ENCODE measurements at regions not wholly inside any gene's neighbourhood (a gene's known extent, or its start where the extent isn't known, plus 50 kb on each side); places are given as distances from the start of the nearest gene placed in this dataset.

DNA sequence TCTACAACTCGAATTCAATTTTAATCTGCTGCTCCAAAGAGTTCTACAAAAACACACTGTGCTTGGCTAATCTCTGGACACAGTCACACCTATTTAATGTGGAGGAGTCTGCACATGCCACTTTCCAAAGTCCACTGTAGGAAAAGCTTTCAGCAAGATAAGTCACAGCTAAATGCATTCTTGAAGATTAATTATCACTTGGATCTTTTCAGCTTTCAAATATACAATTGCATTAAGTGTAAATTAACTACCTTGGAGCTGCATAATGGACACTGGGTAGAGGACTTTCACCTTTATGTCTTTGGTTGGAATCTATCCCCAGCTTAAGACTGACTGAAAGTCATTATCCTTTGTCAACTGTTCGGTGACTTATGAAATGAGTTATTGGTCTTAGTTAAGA is 565.1 kb downstream of the PIK3C3 start:
- Histone ChIP-seq H3K27ac (ENCODE audit: low read depth, low read length) (no peak overlapping the region), H3K4me3 (ENCODE audit: low read length) (no peak overlapping the region), H3K4me1 (ENCODE audit: control insufficient read depth, low read length) (no peaks in the 10 kb centered on the region), H3K9me2 (replicated peaks; ENCODE audit: control insufficient read depth, low read length) (no peaks in the 10 kb centered on the region; the same call in 1 of the 2 replicates), H3K27me3 (ENCODE audit: control insufficient read depth, low read length) (no peaks in the 10 kb centered on the region), H3K4me2 (ENCODE audit: low read length) (no peak overlapping the region), H3K9me3 (ENCODE audit: control insufficient read depth, insufficient read depth, low read length) (no peaks in the 10 kb centered on the region), H4K20me1 (ENCODE audit: control insufficient read depth, insufficient read depth, low read depth, low read length) (no peaks in the 10 kb centered on the region), H3F3A (ENCODE audit: control insufficient read depth, insufficient read depth) (no peaks in the 10 kb centered on the region), H3K79me2 (ENCODE audit: control insufficient read depth, low read length) (no peaks in the 10 kb centered on the region), H3K36me3 (ENCODE audit: control insufficient read depth, low read length) (no peaks in the 10 kb centered on the region)
- TF ChIP-seq CTCF (IDR thresholded peaks at IDR 0.05; ENCODE audit: low read depth, low read length, poor library complexity, severe bottlenecking) (no peak), EZH2phosphoT487 (IDR thresholded peaks at IDR 0.05; ENCODE audit: borderline replicate concordance, low read length) (no peak)

GRCh38 chr18:42525905-42526304 is 570.9 kb downstream of the PIK3C3 start:
- no peaks in the 10 kb centered on the region for H3K4me1 ChIP-seq (ENCODE audit: control insufficient read depth, low read length)
- H3K27me3 ChIP-seq (ENCODE audit: control insufficient read depth, low read length), result no peaks in the 10 kb centered on the region
- no peaks in the 10 kb centered on the region for H3K36me3 ChIP-seq (ENCODE audit: control insufficient read depth, low read length)
- H3K4me3 ChIP-seq (ENCODE audit: low read length), result no peak overlapping the region
- H3F3A ChIP-seq (ENCODE audit: control insufficient read depth, insufficient read depth), result no peaks in the 10 kb centered on the region
- no peaks in the 10 kb centered on the region for H3K79me2 ChIP-seq (ENCODE audit: control insufficient read depth, low read length)
- H3K4me2 ChIP-seq (ENCODE audit: low read length), result no peak overlapping the region
- no peak overlapping the region for H3K27ac ChIP-seq (ENCODE audit: low read depth, low read length)
- H3K9me2 ChIP-seq (replicated peaks; ENCODE audit: control insufficient read depth, low read length), result no peaks in the 10 kb centered on the region; the same call in 1 of the 2 replicates
- H3K9me3 ChIP-seq (ENCODE audit: control insufficient read depth, insufficient read depth, low read length), result no peaks in the 10 kb centered on the region; the same call in 1 of the 2 replicates
- no peak for TF ChIP-seq EZH2phosphoT487 (IDR thresholded peaks at IDR 0.05; ENCODE audit: borderline replicate concordance, low read length)
- no peak for TF ChIP-seq CTCF (IDR thresholded peaks at IDR 0.05; ENCODE audit: low read depth, low read length, poor library complexity, severe bottlenecking)
- no peaks in the 10 kb centered on the region for H4K20me1 ChIP-seq (ENCODE audit: control insufficient read depth, insufficient read depth, low read depth, low read length)

DNA sequence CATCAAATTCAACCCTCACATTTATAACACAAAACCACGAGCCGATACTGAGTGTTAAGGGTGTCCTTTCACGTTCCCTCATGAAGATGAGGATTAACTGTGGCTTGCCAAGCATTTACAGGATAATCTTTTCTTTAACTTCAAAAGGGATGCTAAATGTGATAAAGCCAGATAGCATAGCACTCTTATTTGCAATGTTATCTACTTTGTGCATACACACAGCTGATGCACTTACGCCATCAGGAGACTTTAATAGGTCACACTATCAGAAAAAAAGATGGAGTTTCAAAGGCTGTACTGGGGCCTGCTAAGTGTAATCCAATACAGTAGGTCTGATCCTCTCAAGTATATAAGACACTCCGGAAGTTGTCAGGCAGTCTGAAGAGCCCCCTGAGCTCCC is 572.7 kb downstream of the PIK3C3 start:
- Histone ChIP-seq H3K4me2 (ENCODE audit: low read length) (no peak overlapping the region), H3K4me3 (ENCODE audit: low read length) (no peak overlapping the region), H3K27me3 (ENCODE audit: control insufficient read depth, low read length) (no peaks in the 10 kb centered on the region), H3K9me2 (replicated peaks; ENCODE audit: control insufficient read depth, low read length) (no peaks in the 10 kb centered on the region), H3K27ac (ENCODE audit: low read depth, low read length) (no peak overlapping the region), H3F3A (ENCODE audit: control insufficient read depth, insufficient read depth) (no peaks in the 10 kb centered on the region), H3K36me3 (ENCODE audit: control insufficient read depth, low read length) (no peaks in the 10 kb centered on the region), H3K4me1 (ENCODE audit: control insufficient read depth, low read length) (no peaks in the 10 kb centered on the region), H3K9me3 (ENCODE audit: control insufficient read depth, insufficient read depth, low read length) (no peaks in the 10 kb centered on the region; the same call in 1 of the 2 replicates), H3K79me2 (ENCODE audit: control insufficient read depth, low read length) (no peaks in the 10 kb centered on the region), H4K20me1 (ENCODE audit: control insufficient read depth, insufficient read depth, low read depth, low read length) (no peaks in the 10 kb centered on the region)
- TF ChIP-seq CTCF (IDR thresholded peaks at IDR 0.05; ENCODE audit: low read depth, low read length, poor library complexity, severe bottlenecking), result no peak
- TF ChIP-seq EZH2phosphoT487 (IDR thresholded peaks at IDR 0.05; ENCODE audit: borderline replicate concordance, low read length), result no peak

Data from DOHH2 (cell line).